Endothelial cell of umbilical vein (primary cell): ENCODE measurements at regions not wholly inside any gene's neighbourhood (a gene's known extent, or its start where the extent isn't known, plus 50 kb on each side); places are given as distances from the start of the nearest gene placed in this dataset.

ENCODE experiments used
- BruUV-seq: library from RNA; stranded (reverse); fragments of 400-500 nt; replicated peaks from 2 replicates; lab custom pipeline; 2021; lab: Mats Ljungman, UMichigan
- CTCF ChIA-PET: fragments of 300-600, 350-600 bp; sonication (Branson Sonifier 250); formaldehyde crosslinking; loops from one replicate; lab custom pipeline; 2021; ENCODE audit warnings: antibody characterized with exemption, inconsistent platforms; lab: Charles Lee
- POLR2A ChIA-PET: fragments of 300-600, 350-600 bp; sonication (Branson Sonifier 250); formaldehyde crosslinking; loops from one replicate; lab custom pipeline; 2021; ENCODE audit warnings: antibody characterized with exemption, inconsistent platforms; lab: Charles Lee
- DNase-seq: peaks from one replicate; pipeline ENCODE4 v3.0.0-alpha.2; 2011; ENCODE audit warnings: low read depth, low spot score
- FAIRE-seq: peaks from 2 replicates; lab custom pipeline; 2011; peaks lifted over from hg19 to GRCh38; lab: Jason Lieb, UNC
- H2AFZ ChIP-seq: 2 replicates; pipeline ENCODE4 v1.6.0; 2012; ENCODE audit warnings: low read depth, low read length, control low read depth, inconsistent platforms
- H3K27ac ChIP-seq: 2 replicates; pipeline ENCODE4 v1.5.1; 2011; ENCODE audit warnings: low read depth, mild to moderate bottlenecking, control low read depth, low read length, moderate library complexity; ENCODE audit not compliant: insufficient read depth
- H3K27me3 ChIP-seq, 2 experiments: 2 replicates each; pipeline versions ENCODE4 v1.6.0 to v1.6.1; 2011; ENCODE audit warnings: low read length in 2 of 2, mixed read lengths in 1 of 2; ENCODE audit not compliant: control insufficient read depth in 2 of 2, insufficient read depth in 2 of 2
- H3K36me3 ChIP-seq, 2 experiments: 2 replicates in 1 of 2; 3 replicates in 1 of 2; pipeline ENCODE4 v1.5.1; 2011; ENCODE audit warnings: low read length in 2 of 2, mild to moderate bottlenecking in 1 of 2, moderate library complexity in 1 of 2; ENCODE audit not compliant: control insufficient read depth in 2 of 2, insufficient read depth in 2 of 2; ENCODE audit errors: extremely low read depth in 1 of 2
- H3K4me1 ChIP-seq: 3 replicates; pipeline ENCODE4 v1.5.1; 2011; ENCODE audit warnings: mild to moderate bottlenecking, low read length; ENCODE audit not compliant: control insufficient read depth, insufficient read depth; ENCODE audit errors: extremely low read depth
- H3K4me2 ChIP-seq: 2 replicates; pipeline ENCODE4 v1.6.1; 2011; ENCODE audit warnings: low read length, control low read depth, mixed read lengths; ENCODE audit not compliant: insufficient read depth
- H3K4me3 ChIP-seq, 3 experiments: fragments of 200-600 bp in 1 of 3; sonication (generic), shearing (Covaris generic) in 1 of 3; replicated peaks in 1 of 3; 2 replicates each; pipeline ENCODE4 v1.5.1; 2011 to 2016; ENCODE audit warnings: control low read depth in 3 of 3, low read length in 3 of 3, mild to moderate bottlenecking in 2 of 3, inconsistent platforms in 1 of 3, low read depth in 1 of 3, moderate library complexity in 1 of 3; ENCODE audit not compliant: insufficient read depth in 1 of 3
- H3K79me2 ChIP-seq: 2 replicates; pipeline ENCODE4 v1.6.0; 2012; ENCODE audit warnings: low read length, inconsistent platforms; ENCODE audit not compliant: control insufficient read depth, insufficient read depth
- H3K9ac ChIP-seq: replicated peaks from 2 replicates; pipeline ENCODE3; 2011; ENCODE audit warnings: low read length, control low read depth; ENCODE audit not compliant: insufficient read depth; ENCODE audit errors: extremely low read depth
- H3K9me1 ChIP-seq: replicated peaks from 3 replicates; pipeline ENCODE4 v1.6.0; 2011; ENCODE audit warnings: mild to moderate bottlenecking, low read length; ENCODE audit not compliant: control insufficient read depth, insufficient read depth; ENCODE audit errors: extremely low read depth
- H3K9me3 ChIP-seq: replicated peaks from 2 replicates; pipeline ENCODE4 v1.5.1; 2012; ENCODE audit warnings: low read length, inconsistent platforms; ENCODE audit not compliant: control insufficient read depth, insufficient read depth
- H4K20me1 ChIP-seq: replicated peaks from 2 replicates; pipeline ENCODE3; 2011; ENCODE audit warnings: mild to moderate bottlenecking, low read length; ENCODE audit not compliant: control insufficient read depth, insufficient read depth; ENCODE audit errors: extremely low read depth
- EZH2 ChIP-seq: IDR thresholded peaks from 2 replicates; pipeline ENCODE4 v1.6.1; 2012; ENCODE audit warnings: borderline replicate concordance, low read depth, mild to moderate bottlenecking, moderate library complexity, low read length, inconsistent platforms; ENCODE audit not compliant: severe bottlenecking
- FOS ChIP-seq: IDR thresholded peaks from 2 replicates; pipeline ENCODE4 v1.6.1; 2011; ENCODE audit warnings: mild to moderate bottlenecking, low read length, moderate library complexity, borderline replicate concordance; ENCODE audit not compliant: insufficient read depth
- GATA2 ChIP-seq: IDR thresholded peaks from 2 replicates; pipeline ENCODE4 v1.7.0; 2011; ENCODE audit warnings: low read depth, mild to moderate bottlenecking, moderate library complexity, mixed read lengths, low read length; ENCODE audit not compliant: insufficient read length, insufficient read depth
- JUN ChIP-seq: IDR thresholded peaks from 2 replicates; pipeline ENCODE4 v1.6.1; 2011; ENCODE audit warnings: borderline replicate concordance, low read depth; ENCODE audit not compliant: insufficient read length, insufficient read depth
- MAX ChIP-seq: IDR thresholded peaks from 2 replicates; pipeline ENCODE4 v1.6.1; 2011; ENCODE audit not compliant: insufficient read depth, insufficient read length
- MYC ChIP-seq: IDR thresholded peaks from one replicate; pipeline ENCODE4 v1.6.1; 2011; ENCODE audit warnings: mild to moderate bottlenecking, low read depth, low read length
- POLR2A ChIP-seq: IDR thresholded peaks from 2 replicates; pipeline ENCODE4 v1.6.1; 2012; ENCODE audit warnings: low read depth, mild to moderate bottlenecking, control low read depth, low read length
- POLR2AphosphoS5 ChIP-seq: IDR thresholded peaks from 2 replicates; pipeline ENCODE4 v1.6.1; 2012; ENCODE audit warnings: low read depth, mild to moderate bottlenecking, control low read depth, low read length, moderate library complexity; ENCODE audit not compliant: insufficient read depth
- dilution Hi-C: fragments of 300-500 bp; cut with MboI; formaldehyde crosslinking; loops from one replicate; pipeline ENCODE4 v1.15.0; 2019; ENCODE audit warnings: low sequenced_read_pairs; ENCODE audit not compliant: extremely low pct_ligation_motif_present
- intact Hi-C: fragments of 100-400 bp; cut with micrococcal nuclease; formaldehyde crosslinking; loops from one replicate; pipeline ENCODE4 v1.10.0; 2022
- TF ChIP-seq, protein P1 (sequence below), 2 donors: IDR thresholded peaks; 1 replicate in 1 of 2; 2 replicates in 1 of 2; pipeline ENCODE4 v1.5.1; 2011; ENCODE audit warnings: low read length in 2 of 2, mild to moderate bottlenecking in 2 of 2, moderate library complexity in 2 of 2, control low read depth in 1 of 2, inconsistent platforms in 1 of 2, low read depth in 1 of 2; ENCODE audit not compliant: insufficient read depth in 1 of 2; ENCODE audit errors: extremely low read depth in 1 of 2

- BruUV-seq, result no TSS peak
- Histone ChIP-seq H2AFZ (no peak overlapping the region), H3K36me3 (no peaks in the 10 kb centered on the region), H3K9ac (no peak overlapping the region), H3K4me1 (no peaks in the 10 kb centered on the region), H3K27me3 (no peaks in the 10 kb centered on the region), H3K79me2 (no peaks in the 10 kb centered on the region), H3K27ac (no peak overlapping the region), H4K20me1 (no peaks in the 10 kb centered on the region), H3K9me1 (no peaks in the 10 kb centered on the region), H3K4me2 (no peak overlapping the region), H3K9me3 (peaks cover 2% of the 10 kb centered on the region), H3K4me3 (no peak overlapping the region)
- TF ChIP-seq POLR2AphosphoS5 (no peak), MAX (no peak), GATA2 (no peak), MYC (no peak), EZH2 (no peak), FOS (no peak), POLR2A (no peak), JUN (no peak)
- TF ChIP-seq, protein P1, sequence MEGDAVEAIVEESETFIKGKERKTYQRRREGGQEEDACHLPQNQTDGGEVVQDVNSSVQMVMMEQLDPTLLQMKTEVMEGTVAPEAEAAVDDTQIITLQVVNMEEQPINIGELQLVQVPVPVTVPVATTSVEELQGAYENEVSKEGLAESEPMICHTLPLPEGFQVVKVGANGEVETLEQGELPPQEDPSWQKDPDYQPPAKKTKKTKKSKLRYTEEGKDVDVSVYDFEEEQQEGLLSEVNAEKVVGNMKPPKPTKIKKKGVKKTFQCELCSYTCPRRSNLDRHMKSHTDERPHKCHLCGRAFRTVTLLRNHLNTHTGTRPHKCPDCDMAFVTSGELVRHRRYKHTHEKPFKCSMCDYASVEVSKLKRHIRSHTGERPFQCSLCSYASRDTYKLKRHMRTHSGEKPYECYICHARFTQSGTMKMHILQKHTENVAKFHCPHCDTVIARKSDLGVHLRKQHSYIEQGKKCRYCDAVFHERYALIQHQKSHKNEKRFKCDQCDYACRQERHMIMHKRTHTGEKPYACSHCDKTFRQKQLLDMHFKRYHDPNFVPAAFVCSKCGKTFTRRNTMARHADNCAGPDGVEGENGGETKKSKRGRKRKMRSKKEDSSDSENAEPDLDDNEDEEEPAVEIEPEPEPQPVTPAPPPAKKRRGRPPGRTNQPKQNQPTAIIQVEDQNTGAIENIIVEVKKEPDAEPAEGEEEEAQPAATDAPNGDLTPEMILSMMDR (IDR thresholded peaks at IDR 0.05; ENCODE audit: extremely low read depth in 1 of 2, insufficient read depth in 1 of 2, low read depth in 1 of 2, low read length in 2 of 2), result no peak
- DNase-seq, result no peak
- POLR2A ChIA-PET, result no interaction called here
- intact Hi-C loops, result no loop called here
- CTCF ChIA-PET, result no interaction called here
- dilution Hi-C loops, result no loop called here
- FAIRE-seq, result no peak
These were observed 882.2 kb downstream of the STIM2 start for GRCh38 chr4:27742816-27743215.
